Stimulated activated naive B cell treated with anti-CD40 and anti-IgM and Interleukin-4, amounts not matched to agents 10 μg/mL and 1 μg/mL and 100 μg/mL, for 72 hours (primary cell): ENCODE measurements at regions not wholly inside any gene's neighbourhood (a gene's known extent, or its start where the extent isn't known, plus 50 kb on each side); places are given as distances from the start of the nearest gene placed in this dataset.
"Not testable (repeated sequence)": the region's sequence is repeated elsewhere in the genome, so short reads cannot be mapped to it uniquely, and the experiment has no call there.

ENCODE experiments used
- ATAC-seq, 2 donors: fragments of 150-1000 bp; cut with Tn5 transposase; replicated peaks; 2 replicates each; pipeline ENCODE4 v1.10.0; 2021; ENCODE audit warnings: moderate library complexity in 1 of 2
- DNase-seq: peaks from one replicate; pipeline ENCODE4 v3.0.0; 2021
- H3K27ac Mint-ChIP-seq: one replicate; pipeline ENCODE4 v1.8.0; 2022; ENCODE audit warnings: mild to moderate bottlenecking, mixed read lengths
- H3K27me3 Mint-ChIP-seq, 2 donors: one replicate each; pipeline ENCODE4 v1.8.0; 2022; ENCODE audit warnings: mixed read lengths in 2 of 2
- H3K36me3 Mint-ChIP-seq, 2 donors: one replicate each; pipeline ENCODE4 v1.8.0; 2022; ENCODE audit warnings: mixed read lengths in 2 of 2, mild to moderate bottlenecking in 1 of 2
- H3K4me1 Mint-ChIP-seq, 2 donors: one replicate each; pipeline ENCODE4 v1.8.0; 2022; ENCODE audit warnings: mixed read lengths in 2 of 2, mild to moderate bottlenecking in 1 of 2
- H3K4me3 Mint-ChIP-seq, 2 donors: one replicate each; pipeline ENCODE4 v1.8.0; 2022; ENCODE audit warnings: mild to moderate bottlenecking in 2 of 2, mixed read lengths in 2 of 2, moderate library complexity in 1 of 2
- H3K9me3 Mint-ChIP-seq, 2 donors: one replicate each; pipeline ENCODE4 v1.8.0; 2022; ENCODE audit warnings: mixed read lengths in 2 of 2, mild to moderate bottlenecking in 1 of 2

GRCh38 chr6:105695461-105695860, 292.6 kb upstream of the PREP start:
- ATAC-seq (no peak), DNase-seq (no peak)
- no peak overlapping the region for H3K27ac Mint-ChIP-seq
- H3K4me1 Mint-ChIP-seq: peaks cover 1 to 6% of the 10 kb centered on the region in 2 donors
- H3K4me3 Mint-ChIP-seq: no peak overlapping the region
- peaks cover 19 to 25% of the 10 kb centered on the region in 2 donors for H3K27me3 Mint-ChIP-seq
- H3K36me3 Mint-ChIP-seq: no peaks in the 10 kb centered on the region
- H3K9me3 Mint-ChIP-seq: no peaks in the 10 kb centered on the region

- peak overlapping the region; percentile 9 for H3K27ac Mint-ChIP-seq
- H3K4me1 Mint-ChIP-seq: peaks cover 1 to 6% of the 10 kb centered on the region in 2 donors
- H3K36me3 Mint-ChIP-seq: peaks cover 0 to under 1% of the 10 kb centered on the region in 2 donors
- peaks cover 5 to 8% of the 10 kb centered on the region in 2 donors for H3K9me3 Mint-ChIP-seq
- no peak overlapping the region for H3K4me3 Mint-ChIP-seq
- H3K27me3 Mint-ChIP-seq: peaks cover 25 to 29% of the 10 kb centered on the region in 2 donors
- ATAC-seq: peak; percentile 41 to 80
- no peak for DNase-seq
Observed at GRCh38 chr6:105692613-105693215, 289.8 kb upstream of the PREP start.

GRCh38 chr6:105691971-105692370, 289.1 kb upstream of the PREP start:
- no peak for ATAC-seq
- Mint-ChIP-seq H3K27me3 (peaks cover 33 to 37% of the 10 kb centered on the region in 2 donors), H3K9me3 (peaks cover 12 to 15% of the 10 kb centered on the region in 2 donors), H3K27ac (no peak overlapping the region), H3K4me1 (peaks cover 1 to 6% of the 10 kb centered on the region in 2 donors), H3K36me3 (peaks cover 4 to 8% of the 10 kb centered on the region in 2 donors), H3K4me3 (no peak overlapping the region)
- no peak for DNase-seq

GRCh38 chr6:105691081-105691480, 288.2 kb upstream of the PREP start:
- DNase-seq (no peak), ATAC-seq (no peak)
- H3K4me3 Mint-ChIP-seq: no peak overlapping the region
- peaks cover 19 to 22% of the 10 kb centered on the region in 2 donors for H3K9me3 Mint-ChIP-seq
- H3K27me3 Mint-ChIP-seq: peaks cover 34 to 37% of the 10 kb centered on the region in 2 donors
- peaks cover 1 to 6% of the 10 kb centered on the region in 2 donors for H3K4me1 Mint-ChIP-seq
- H3K36me3 Mint-ChIP-seq: peaks cover 4 to 9% of the 10 kb centered on the region in 2 donors
- H3K27ac Mint-ChIP-seq: no peak overlapping the region

- H3K36me3 Mint-ChIP-seq: peaks cover 4 to 9% of the 10 kb centered on the region in 2 donors
- no peak overlapping the region for H3K4me3 Mint-ChIP-seq
- peaks cover 23 to 26% of the 10 kb centered on the region in 2 donors for H3K9me3 Mint-ChIP-seq
- H3K27ac Mint-ChIP-seq: no peak overlapping the region
- H3K4me1 Mint-ChIP-seq: peaks cover 1 to 6% of the 10 kb centered on the region in 2 donors
- peaks cover 23 to 36% of the 10 kb centered on the region in 2 donors for H3K27me3 Mint-ChIP-seq
- no peak for DNase-seq
- peak in 1 of 2 donors; percentile 31 for ATAC-seq
Observed at GRCh38 chr6:105688573-105688972, 285.7 kb upstream of the PREP start.

- H3K27ac Mint-ChIP-seq, H3K4me3 Mint-ChIP-seq, DNase-seq, ATAC-seq, H3K36me3 Mint-ChIP-seq, H3K4me1 Mint-ChIP-seq: not testable (repeated sequence)
- H3K27me3 Mint-ChIP-seq: peaks cover 23 to 33% of the 10 kb centered on the region in 2 donors
- H3K9me3 Mint-ChIP-seq: peaks cover 24 to 27% of the 10 kb centered on the region in 2 donors
Observed at GRCh38 chr6:105686793-105687192, 283.9 kb upstream of the PREP start.

GRCh38 chr6:105681061-105681460, 278.2 kb upstream of the PREP start:
- Mint-ChIP-seq H3K4me1 (no peaks in the 10 kb centered on the region), H3K27ac (no peak overlapping the region), H3K36me3 (peaks cover 0 to 4% of the 10 kb centered on the region in 2 donors), H3K9me3 (peaks cover 9 to 10% of the 10 kb centered on the region in 2 donors), H3K27me3 (peaks cover 0 to 6% of the 10 kb centered on the region in 2 donors), H3K4me3 (no peak overlapping the region)
- DNase-seq: no peak
- no peak for ATAC-seq

GRCh38 chr6:105680131-105680530, 277.2 kb upstream of the PREP start:
- H3K36me3 Mint-ChIP-seq: peaks cover 0 to 4% of the 10 kb centered on the region in 2 donors
- no peaks in the 10 kb centered on the region for H3K4me1 Mint-ChIP-seq
- H3K27me3 Mint-ChIP-seq: peaks cover 0 to 6% of the 10 kb centered on the region in 2 donors
- H3K9me3 Mint-ChIP-seq: peaks cover 9% of the 10 kb centered on the region in 2 donors
- DNase-seq (no peak), ATAC-seq (no peak)
- no peak overlapping the region for H3K27ac Mint-ChIP-seq
- no peak overlapping the region for H3K4me3 Mint-ChIP-seq

- DNase-seq: no peak
- peaks cover 0 to 4% of the 10 kb centered on the region in 2 donors for H3K27me3 Mint-ChIP-seq
- H3K9me3 Mint-ChIP-seq: peaks cover 5 to 8% of the 10 kb centered on the region in 2 donors
- no peak for ATAC-seq
- peaks cover 0 to 4% of the 10 kb centered on the region in 2 donors for H3K36me3 Mint-ChIP-seq
- H3K4me1 Mint-ChIP-seq: no peaks in the 10 kb centered on the region
- H3K27ac Mint-ChIP-seq: no peak overlapping the region
- H3K4me3 Mint-ChIP-seq: no peak overlapping the region
Observed at GRCh38 chr6:105678516-105678915, 275.6 kb upstream of the PREP start.

- H3K9me3 Mint-ChIP-seq: peaks cover 5 to 8% of the 10 kb centered on the region in 2 donors
- DNase-seq (no peak), ATAC-seq (no peak)
- H3K4me3 Mint-ChIP-seq: no peak overlapping the region
- H3K27me3 Mint-ChIP-seq: peaks cover 0 to 7% of the 10 kb centered on the region in 2 donors
- no peak overlapping the region for H3K27ac Mint-ChIP-seq
- H3K36me3 Mint-ChIP-seq: peaks cover 0 to 4% of the 10 kb centered on the region in 2 donors
- H3K4me1 Mint-ChIP-seq: no peaks in the 10 kb centered on the region
Observed at GRCh38 chr6:105677671-105678475, 275.0 kb upstream of the PREP start.

- Mint-ChIP-seq H3K9me3 (peaks cover 4 to 8% of the 10 kb centered on the region in 2 donors), H3K27ac (no peak overlapping the region), H3K36me3 (peaks cover 0 to 4% of the 10 kb centered on the region in 2 donors), H3K4me3 (no peak overlapping the region), H3K4me1 (no peaks in the 10 kb centered on the region), H3K27me3 (peaks cover 0 to 7% of the 10 kb centered on the region in 2 donors)
- DNase-seq: no peak
- ATAC-seq: no peak
Observed at GRCh38 chr6:105676857-105677256, 274.0 kb upstream of the PREP start.

GRCh38 chr6:105675715-105676397, 273.0 kb upstream of the PREP start:
- ATAC-seq (no peak), DNase-seq (no peak)
- Mint-ChIP-seq H3K36me3 (no peaks in the 10 kb centered on the region), H3K9me3 (peaks cover 0 to 6% of the 10 kb centered on the region in 2 donors), H3K27me3 (peaks cover 2 to 12% of the 10 kb centered on the region in 2 donors), H3K4me1 (no peaks in the 10 kb centered on the region), H3K4me3 (no peak overlapping the region), H3K27ac (no peak overlapping the region)

GRCh38 chr6:105672856-105673538, 270.1 kb upstream of the PREP start:
- not testable (repeated sequence) for H3K27ac Mint-ChIP-seq, H3K4me3 Mint-ChIP-seq, DNase-seq

GRCh38 chr6:105669232-105669631, 266.4 kb upstream of the PREP start:
- H3K27ac Mint-ChIP-seq: no peak overlapping the region
- DNase-seq (no peak), ATAC-seq (no peak)
- H3K27me3 Mint-ChIP-seq: peaks cover 17 to 36% of the 10 kb centered on the region in 2 donors
- peaks cover 5 to 7% of the 10 kb centered on the region in 2 donors for H3K9me3 Mint-ChIP-seq
- no peaks in the 10 kb centered on the region for H3K4me1 Mint-ChIP-seq
- H3K4me3 Mint-ChIP-seq: no peak overlapping the region
- no peaks in the 10 kb centered on the region for H3K36me3 Mint-ChIP-seq

More at GRCh38 chr6:105672856-105673538, 270.1 kb upstream of the PREP start:
- not testable (repeated sequence) for H3K36me3 Mint-ChIP-seq, H3K9me3 Mint-ChIP-seq, H3K4me1 Mint-ChIP-seq
- ATAC-seq: peak in 1 of 2 donors; percentile 54
- H3K27me3 Mint-ChIP-seq: peaks cover 16 to 21% of the 10 kb centered on the region in 2 donors
